ENCODE measurements at regions not wholly inside any gene's neighbourhood (a gene's known extent, or its start where the extent isn't known, plus 50 kb on each side); places are given as distances from the start of the nearest gene placed in this dataset.

- H3K4me3 ChIP-seq, result no peak overlapping the region
- H3K36me3 ChIP-seq (replicated peaks in 1 of 2; ENCODE audit: insufficient read depth in 1 of 2, low read depth in 2 of 2), result no peaks in the 10 kb centered on the region
- no peaks in the 10 kb centered on the region for H3K4me1 ChIP-seq
- WGBS, 2 donors, result 90 to 91% methylated on average over 4 to 13 of the region's 13 CpGs
- no peaks in the 10 kb centered on the region for H3K27me3 ChIP-seq
- no peaks in the 10 kb centered on the region for H3K9me3 ChIP-seq
- no peak for DNase-seq
- no peak for ATAC-seq
- intact Hi-C loops (cut with DNase I), result no loop called here
- TF ChIP-seq, protein P1, sequence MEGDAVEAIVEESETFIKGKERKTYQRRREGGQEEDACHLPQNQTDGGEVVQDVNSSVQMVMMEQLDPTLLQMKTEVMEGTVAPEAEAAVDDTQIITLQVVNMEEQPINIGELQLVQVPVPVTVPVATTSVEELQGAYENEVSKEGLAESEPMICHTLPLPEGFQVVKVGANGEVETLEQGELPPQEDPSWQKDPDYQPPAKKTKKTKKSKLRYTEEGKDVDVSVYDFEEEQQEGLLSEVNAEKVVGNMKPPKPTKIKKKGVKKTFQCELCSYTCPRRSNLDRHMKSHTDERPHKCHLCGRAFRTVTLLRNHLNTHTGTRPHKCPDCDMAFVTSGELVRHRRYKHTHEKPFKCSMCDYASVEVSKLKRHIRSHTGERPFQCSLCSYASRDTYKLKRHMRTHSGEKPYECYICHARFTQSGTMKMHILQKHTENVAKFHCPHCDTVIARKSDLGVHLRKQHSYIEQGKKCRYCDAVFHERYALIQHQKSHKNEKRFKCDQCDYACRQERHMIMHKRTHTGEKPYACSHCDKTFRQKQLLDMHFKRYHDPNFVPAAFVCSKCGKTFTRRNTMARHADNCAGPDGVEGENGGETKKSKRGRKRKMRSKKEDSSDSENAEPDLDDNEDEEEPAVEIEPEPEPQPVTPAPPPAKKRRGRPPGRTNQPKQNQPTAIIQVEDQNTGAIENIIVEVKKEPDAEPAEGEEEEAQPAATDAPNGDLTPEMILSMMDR (IDR thresholded peaks at IDR 0.05), result no peak
- no peak for TF ChIP-seq POLR2A (IDR thresholded peaks at IDR 0.05)
- no peak overlapping the region for H3K27ac ChIP-seq
These were observed 55.5 kb upstream of the ADGRA1 start for GRCh38 chr10:133032231-133032630.

DNA sequence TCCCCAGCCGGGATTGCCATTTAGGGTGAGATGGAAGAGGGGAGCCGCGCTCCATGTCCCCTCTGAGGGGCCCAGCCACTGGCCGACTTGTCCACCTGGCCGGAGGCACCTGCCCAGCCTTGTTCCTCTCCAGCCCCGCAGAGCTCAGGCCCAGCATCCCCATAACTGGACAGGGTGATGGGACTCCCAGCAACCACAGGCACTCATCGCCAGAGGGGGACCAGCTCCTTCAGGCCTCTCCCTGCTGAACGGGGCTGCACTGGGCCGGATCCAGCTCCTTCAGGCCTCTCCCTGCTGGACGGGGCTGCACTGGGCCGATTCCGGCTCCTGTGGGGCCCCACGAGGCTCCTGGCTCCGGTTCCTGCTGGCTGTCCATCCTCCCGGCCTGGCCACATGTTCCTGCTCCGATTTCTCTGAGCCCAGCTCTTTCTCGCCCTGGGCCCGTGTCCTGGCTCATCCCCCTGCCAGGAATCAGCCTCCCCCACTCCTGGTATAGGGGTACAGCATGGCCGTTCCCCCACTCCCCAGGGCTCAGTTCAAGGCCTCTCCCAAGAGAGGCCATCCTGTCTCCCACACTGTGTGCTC lies 56.1 kb upstream of the ADGRA1 start:
- H3K9me3 ChIP-seq, result no peaks in the 10 kb centered on the region
- H3K27me3 ChIP-seq, result no peaks in the 10 kb centered on the region
- no peak for TF ChIP-seq POLR2A (IDR thresholded peaks at IDR 0.05)
- TF ChIP-seq, protein P1 (IDR thresholded peaks at IDR 0.05), result no peak
- intact Hi-C loops (cut with DNase I), result no loop called here
- H3K27ac ChIP-seq, result no peak overlapping the region
- WGBS, 2 donors, result 66 to 67% methylated on average over 14 to 15 of the region's 19 CpGs
- H3K4me1 ChIP-seq, result peaks cover 4% of the 10 kb centered on the region
- no peaks in the 10 kb centered on the region for H3K36me3 ChIP-seq (replicated peaks in 1 of 2; ENCODE audit: insufficient read depth in 1 of 2, low read depth in 2 of 2)
- ATAC-seq (no peak), DNase-seq (no peak)
- H3K4me3 ChIP-seq, result no peak overlapping the region

GRCh38 chr10:133030781-133031180 lies 56.9 kb upstream of the ADGRA1 start:
- ATAC-seq (peak; percentile 54), DNase-seq (peak in 3 of 4 donors; percentile 19 to 42 (median 25))
- H3K4me1 ChIP-seq, result peaks cover 9% of the 10 kb centered on the region
- H3K36me3 ChIP-seq (replicated peaks in 1 of 2; ENCODE audit: insufficient read depth in 1 of 2, low read depth in 2 of 2), result no peaks in the 10 kb centered on the region
- no peak overlapping the region for H3K4me3 ChIP-seq
- H3K27ac ChIP-seq, result no peak overlapping the region
- WGBS, 2 donors, result 23 to 37% methylated on average over 20 to 28 of the region's 28 CpGs
- intact Hi-C loops (cut with DNase I), result no loop called here
- no peaks in the 10 kb centered on the region for H3K9me3 ChIP-seq
- no peak for TF ChIP-seq POLR2A (IDR thresholded peaks at IDR 0.05)
- TF ChIP-seq, protein P1 (IDR thresholded peaks at IDR 0.05), result no peak
- no peaks in the 10 kb centered on the region for H3K27me3 ChIP-seq

DNA sequence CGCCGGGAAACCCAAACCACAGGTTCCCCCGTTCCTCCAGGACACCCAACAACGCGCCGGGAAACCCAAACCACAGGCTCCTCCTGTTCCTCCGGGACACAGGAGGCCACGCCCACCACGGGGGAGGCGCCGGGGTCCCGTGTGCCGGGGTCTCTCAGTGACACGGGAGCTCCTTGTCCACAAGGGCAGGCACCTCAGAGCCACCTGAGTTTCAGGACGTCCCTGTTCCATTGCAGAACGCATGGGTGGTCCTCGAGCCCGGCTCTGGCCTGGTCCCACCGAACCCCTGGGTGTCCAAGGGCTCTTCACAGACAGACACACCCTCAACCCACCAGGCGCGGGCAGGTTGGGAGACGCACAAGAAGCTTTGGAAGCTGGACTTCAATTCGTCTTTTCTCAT lies 57.6 kb upstream of the ADGRA1 start:
- H3K9me3 ChIP-seq, result no peaks in the 10 kb centered on the region
- WGBS, 2 donors, result 50 to 70% methylated on average over 11 to 20 of the region's 23 CpGs

More for the DNA sequence above, 57.6 kb upstream of the ADGRA1 start:
- TF ChIP-seq, protein P1 (IDR thresholded peaks at IDR 0.05), result no peak
- no peak for TF ChIP-seq POLR2A (IDR thresholded peaks at IDR 0.05)
- intact Hi-C loops (cut with DNase I), result no loop called here
- no peak for ATAC-seq
- no peak for DNase-seq
- Histone ChIP-seq H3K4me3 (no peak overlapping the region), H3K27me3 (no peaks in the 10 kb centered on the region), H3K36me3 (replicated peaks in 1 of 2; ENCODE audit: insufficient read depth in 1 of 2, low read depth in 2 of 2) (no peaks in the 10 kb centered on the region), H3K4me1 (peaks cover 9% of the 10 kb centered on the region), H3K27ac (no peak overlapping the region)

Data from body of pancreas (tissue), 4 donors.